ENCODE measurements at regions not wholly inside any gene's neighbourhood (a gene's known extent, or its start where the extent isn't known, plus 50 kb on each side); places are given as distances from the start of the nearest gene placed in this dataset.

GRCh38 chr14:42683707-42684106 lies 1077.0 kb downstream of the LRFN5 start:
- DNase-seq, result no peak

- no peak for DNase-seq
These were observed 1070.0 kb downstream of the LRFN5 start for GRCh38 chr14:42676636-42677035.

GRCh38 chr14:42673963-42674362 lies 1067.3 kb downstream of the LRFN5 start:
- no peak for DNase-seq

- DNase-seq, result no peak
These were observed 1065.0 kb downstream of the LRFN5 start for GRCh38 chr14:42671636-42672035.

- DNase-seq, result no peak
These were observed 1058.4 kb downstream of the LRFN5 start for GRCh38 chr14:42665083-42665482.

GRCh38 chr14:42664190-42664589 lies 1057.5 kb downstream of the LRFN5 start:
- no peak for DNase-seq

GRCh38 chr14:42654707-42655106 lies 1048.0 kb downstream of the LRFN5 start:
- DNase-seq, result no peak

GRCh38 chr14:42642787-42643186 lies 1036.1 kb downstream of the LRFN5 start:
- no peak for DNase-seq

- DNase-seq, result no peak
These were observed 1026.9 kb downstream of the LRFN5 start for GRCh38 chr14:42633504-42634095.

GRCh38 chr14:42629553-42629952 lies 1022.9 kb downstream of the LRFN5 start:
- no peak for DNase-seq

- no peak for DNase-seq
These were observed 1021.9 kb downstream of the LRFN5 start for GRCh38 chr14:42628602-42629001.

- no peak for DNase-seq
These were observed 1020.3 kb downstream of the LRFN5 start for GRCh38 chr14:42626986-42627385.

- no peak for DNase-seq
These were observed 1018.5 kb downstream of the LRFN5 start for GRCh38 chr14:42624980-42625761.

- DNase-seq, result no peak
These were observed 1010.3 kb downstream of the LRFN5 start for GRCh38 chr14:42617005-42617404.

GRCh38 chr14:42606839-42607238 lies 1000.2 kb downstream of the LRFN5 start:
- no peak for DNase-seq

GRCh38 chr14:42602336-42602845 lies 995.7 kb downstream of the LRFN5 start:
- DNase-seq, result no peak

- DNase-seq, result no peak
These were observed 965.4 kb downstream of the LRFN5 start for GRCh38 chr14:42572032-42572431.

- DNase-seq, result no peak
These were observed 962.6 kb downstream of the LRFN5 start for GRCh38 chr14:42569227-42569626.

- DNase-seq, result no peak
These were observed 958.9 kb downstream of the LRFN5 start for GRCh38 chr14:42565556-42565955.

- DNase-seq, result no peak
These were observed 956.6 kb downstream of the LRFN5 start for GRCh38 chr14:42563313-42563712.

GRCh38 chr14:42556551-42556950 lies 949.9 kb downstream of the LRFN5 start:
- no peak for DNase-seq

GRCh38 chr14:42555365-42555764 lies 948.7 kb downstream of the LRFN5 start:
- no peak for DNase-seq

- DNase-seq, result no peak
These were observed 947.4 kb downstream of the LRFN5 start for GRCh38 chr14:42554091-42554490.

- no peak for DNase-seq
These were observed 943.6 kb downstream of the LRFN5 start for GRCh38 chr14:42550310-42550709.

- DNase-seq, result no peak
These were observed 941.7 kb downstream of the LRFN5 start for GRCh38 chr14:42548349-42548748.

All from stimulated activated CD4-positive, alpha-beta T cell treated with anti-CD3 and anti-CD28 coated beads, Interleukin-2, amount 100 ng/mL, for 24 hours (primary cell).